ENCODE measurements at regions not wholly inside any gene's neighbourhood (a gene's known extent, or its start where the extent isn't known, plus 50 kb on each side); places are given as distances from the start of the nearest gene placed in this dataset.

GRCh38 chrX:38991656-38992440, 190.6 kb downstream of the MID1IP1 start:
- no peak for TF ChIP-seq CTCF (IDR thresholded peaks at IDR 0.05 in 2 of 3, conservative IDR thresholded peaks at IDR 0.05 in 1 of 3; ENCODE audit: borderline replicate concordance in 1 of 3, insufficient read depth in 1 of 3, low read depth in 2 of 3, low read length in 2 of 3)
- TF ChIP-seq, protein P1, sequence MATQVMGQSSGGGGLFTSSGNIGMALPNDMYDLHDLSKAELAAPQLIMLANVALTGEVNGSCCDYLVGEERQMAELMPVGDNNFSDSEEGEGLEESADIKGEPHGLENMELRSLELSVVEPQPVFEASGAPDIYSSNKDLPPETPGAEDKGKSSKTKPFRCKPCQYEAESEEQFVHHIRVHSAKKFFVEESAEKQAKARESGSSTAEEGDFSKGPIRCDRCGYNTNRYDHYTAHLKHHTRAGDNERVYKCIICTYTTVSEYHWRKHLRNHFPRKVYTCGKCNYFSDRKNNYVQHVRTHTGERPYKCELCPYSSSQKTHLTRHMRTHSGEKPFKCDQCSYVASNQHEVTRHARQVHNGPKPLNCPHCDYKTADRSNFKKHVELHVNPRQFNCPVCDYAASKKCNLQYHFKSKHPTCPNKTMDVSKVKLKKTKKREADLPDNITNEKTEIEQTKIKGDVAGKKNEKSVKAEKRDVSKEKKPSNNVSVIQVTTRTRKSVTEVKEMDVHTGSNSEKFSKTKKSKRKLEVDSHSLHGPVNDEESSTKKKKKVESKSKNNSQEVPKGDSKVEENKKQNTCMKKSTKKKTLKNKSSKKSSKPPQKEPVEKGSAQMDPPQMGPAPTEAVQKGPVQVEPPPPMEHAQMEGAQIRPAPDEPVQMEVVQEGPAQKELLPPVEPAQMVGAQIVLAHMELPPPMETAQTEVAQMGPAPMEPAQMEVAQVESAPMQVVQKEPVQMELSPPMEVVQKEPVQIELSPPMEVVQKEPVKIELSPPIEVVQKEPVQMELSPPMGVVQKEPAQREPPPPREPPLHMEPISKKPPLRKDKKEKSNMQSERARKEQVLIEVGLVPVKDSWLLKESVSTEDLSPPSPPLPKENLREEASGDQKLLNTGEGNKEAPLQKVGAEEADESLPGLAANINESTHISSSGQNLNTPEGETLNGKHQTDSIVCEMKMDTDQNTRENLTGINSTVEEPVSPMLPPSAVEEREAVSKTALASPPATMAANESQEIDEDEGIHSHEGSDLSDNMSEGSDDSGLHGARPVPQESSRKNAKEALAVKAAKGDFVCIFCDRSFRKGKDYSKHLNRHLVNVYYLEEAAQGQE (IDR thresholded peaks at IDR 0.05; ENCODE audit: low read depth), result no peak
- TF ChIP-seq EZH2 (IDR thresholded peaks at IDR 0.05), result no peak
- no peak for TF ChIP-seq EZH2phosphoT487 (IDR thresholded peaks at IDR 0.05; ENCODE audit: borderline replicate concordance)
- no peak for TF ChIP-seq ZNF274 (IDR thresholded peaks at IDR 0.05; ENCODE audit: low read depth, low read length)
- TF ChIP-seq, protein P2, sequence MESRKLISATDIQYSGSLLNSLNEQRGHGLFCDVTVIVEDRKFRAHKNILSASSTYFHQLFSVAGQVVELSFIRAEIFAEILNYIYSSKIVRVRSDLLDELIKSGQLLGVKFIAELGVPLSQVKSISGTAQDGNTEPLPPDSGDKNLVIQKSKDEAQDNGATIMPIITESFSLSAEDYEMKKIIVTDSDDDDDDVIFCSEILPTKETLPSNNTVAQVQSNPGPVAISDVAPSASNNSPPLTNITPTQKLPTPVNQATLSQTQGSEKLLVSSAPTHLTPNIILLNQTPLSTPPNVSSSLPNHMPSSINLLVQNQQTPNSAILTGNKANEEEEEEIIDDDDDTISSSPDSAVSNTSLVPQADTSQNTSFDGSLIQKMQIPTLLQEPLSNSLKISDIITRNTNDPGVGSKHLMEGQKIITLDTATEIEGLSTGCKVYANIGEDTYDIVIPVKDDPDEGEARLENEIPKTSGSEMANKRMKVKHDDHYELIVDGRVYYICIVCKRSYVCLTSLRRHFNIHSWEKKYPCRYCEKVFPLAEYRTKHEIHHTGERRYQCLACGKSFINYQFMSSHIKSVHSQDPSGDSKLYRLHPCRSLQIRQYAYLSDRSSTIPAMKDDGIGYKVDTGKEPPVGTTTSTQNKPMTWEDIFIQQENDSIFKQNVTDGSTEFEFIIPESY (IDR thresholded peaks at IDR 0.05; ENCODE audit: extremely low read depth, insufficient replicate concordance, low read length), result no peak
- no peak for TF ChIP-seq CBX3 (IDR thresholded peaks at IDR 0.05; ENCODE audit: low read depth)

Measured in HCT116 (cell line).